Stimulated activated CD8-positive, alpha-beta memory T cell treated with anti-CD3 and anti-CD28 coated beads, Interleukin-15, amount 100 ng/mL, for 1 hour (primary cell): ENCODE measurements at regions not wholly inside any gene's neighbourhood (a gene's known extent, or its start where the extent isn't known, plus 50 kb on each side); places are given as distances from the start of the nearest gene placed in this dataset.
"Not testable (repeated sequence)": the region's sequence is repeated elsewhere in the genome, so short reads cannot be mapped to it uniquely, and the experiment has no call there.

Experiments
- DNase-seq: peaks from one replicate; pipeline ENCODE4 v3.0.0-alpha.2; 2020; ENCODE audit warnings: low read depth

DNA sequence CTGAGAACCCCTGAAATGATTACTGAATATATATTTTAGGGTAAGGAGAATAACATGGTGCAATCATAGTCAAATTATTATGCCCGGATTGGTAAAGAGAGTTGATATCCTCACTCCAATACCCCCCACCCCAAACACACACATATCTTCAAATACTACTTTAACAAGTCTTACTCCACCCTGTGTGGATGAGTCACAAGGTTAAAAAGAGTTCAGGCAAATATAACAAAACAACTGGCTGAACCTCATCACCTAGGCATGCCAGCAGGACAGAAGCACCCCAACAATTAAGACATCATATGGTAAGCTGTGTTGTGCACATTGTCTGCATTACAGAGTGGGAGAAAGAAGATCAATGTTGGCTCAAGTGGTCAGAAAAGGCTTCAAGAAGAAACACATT lies 857.4 kb downstream of the TDRD15 start:
- no peak for DNase-seq

DNA sequence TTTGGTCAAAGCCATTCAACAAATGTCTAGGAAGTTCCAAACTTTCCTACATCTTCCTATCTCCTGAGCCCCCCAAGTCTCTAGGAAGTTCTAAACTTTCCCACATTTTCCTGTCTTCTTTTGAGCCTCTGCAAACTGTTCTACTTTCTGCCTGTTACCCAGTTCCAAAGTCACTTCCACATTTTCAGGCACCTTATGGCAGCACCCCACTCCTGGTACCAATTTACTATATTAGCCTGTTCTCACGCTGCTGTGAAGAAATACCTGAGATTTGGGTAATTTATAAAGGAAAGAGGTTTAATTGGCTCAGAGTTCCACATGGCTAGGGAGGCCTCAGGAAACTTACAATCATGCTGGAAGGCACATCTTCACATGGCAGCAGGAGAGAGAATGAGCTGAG lies 869.2 kb downstream of the TDRD15 start:
- DNase-seq, result no peak

GRCh38 chr2:21996339-21996738 lies 872.6 kb downstream of the TDRD15 start:
- DNase-seq, result no peak

GRCh38 chr2:21999522-21999921 lies 875.8 kb downstream of the TDRD15 start:
- DNase-seq, result no peak

DNA sequence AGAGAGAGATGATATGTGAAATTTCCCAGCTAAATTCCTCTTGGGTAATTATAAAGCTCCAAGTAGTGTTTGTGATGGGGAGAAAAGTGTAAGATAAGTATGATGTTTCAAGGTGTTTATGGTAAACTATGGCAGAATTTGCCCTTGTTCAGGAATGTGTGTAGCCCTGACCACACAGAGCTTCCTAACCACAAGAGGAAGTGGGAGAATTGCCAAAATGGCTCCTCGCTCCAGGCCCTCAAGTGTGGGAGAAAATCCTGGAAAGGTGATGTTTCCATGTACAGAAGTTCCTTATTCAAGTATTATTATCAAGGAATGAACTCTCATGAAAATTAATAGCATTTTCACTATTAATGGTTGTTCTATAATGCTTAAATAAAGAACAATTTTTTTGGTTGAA lies 878.3 kb downstream of the TDRD15 start:
- DNase-seq, result no peak

DNA sequence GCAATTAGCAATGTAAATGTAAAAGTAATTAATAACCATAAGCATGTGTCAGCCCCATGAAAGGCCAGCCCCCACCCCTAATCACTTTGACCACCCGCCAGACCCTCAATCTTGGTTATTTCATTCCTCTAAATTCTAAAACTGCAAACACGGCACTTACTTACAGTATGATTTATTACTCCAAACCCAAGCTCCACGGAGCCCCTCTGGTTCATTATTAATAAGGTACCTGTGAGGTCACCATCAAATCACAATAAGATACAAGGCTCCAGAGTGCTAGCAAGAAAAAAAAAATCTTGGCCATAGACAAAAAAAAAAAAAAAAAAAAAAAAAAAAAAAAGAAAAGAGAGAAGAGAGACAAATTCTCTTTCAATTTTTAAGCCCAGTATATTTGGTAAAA lies 879.5 kb downstream of the TDRD15 start:
- DNase-seq, result no peak

DNA sequence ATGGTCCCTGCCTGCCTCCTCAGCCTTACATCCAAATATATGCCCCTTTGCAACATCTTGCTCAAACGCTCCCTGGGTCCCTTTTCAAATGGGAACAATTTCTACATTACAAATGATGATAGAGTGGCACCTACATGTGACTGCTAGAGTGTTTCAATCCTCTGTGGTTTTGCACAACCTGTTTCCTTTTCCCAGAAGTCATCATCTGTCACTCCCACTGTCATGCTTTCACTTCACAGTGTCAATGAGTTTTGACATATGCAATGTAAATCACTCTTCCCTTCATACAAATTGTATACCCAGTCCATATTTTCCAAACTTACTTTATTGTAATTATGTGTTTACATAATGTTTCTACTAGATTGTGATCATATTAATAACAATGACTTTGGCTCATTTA lies 887.3 kb downstream of the TDRD15 start:
- no peak for DNase-seq

DNA sequence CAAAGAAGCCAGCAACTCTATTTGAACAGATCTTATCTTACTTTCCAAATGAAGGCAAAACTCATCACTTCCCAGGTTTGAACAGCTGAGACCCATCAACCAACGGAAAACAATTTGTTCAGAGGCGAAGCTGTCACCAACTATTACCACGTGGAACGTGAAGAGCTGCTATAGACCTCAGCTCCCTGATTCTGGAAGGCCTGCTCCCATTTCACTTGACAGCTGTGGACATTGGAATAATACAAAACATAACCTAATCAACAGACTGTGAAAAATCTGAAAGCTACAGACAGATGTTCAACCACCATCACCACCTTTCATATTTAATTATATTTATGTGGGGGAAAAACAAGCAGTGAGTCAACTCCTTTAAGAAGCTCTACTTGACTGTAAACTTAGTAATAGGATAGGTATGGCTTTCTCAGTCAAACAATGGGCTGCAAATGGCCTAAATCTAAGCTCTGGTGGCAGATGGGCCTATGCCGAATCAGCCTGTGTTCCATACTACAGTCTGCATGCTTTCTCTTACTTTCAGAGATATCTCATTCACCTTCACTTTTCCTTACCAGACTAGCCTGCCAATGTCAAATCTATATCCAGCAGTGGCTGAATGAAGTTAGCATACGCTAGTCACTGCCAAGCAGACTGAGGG lies 896.4 kb downstream of the TDRD15 start:
- DNase-seq, result no peak

DNA sequence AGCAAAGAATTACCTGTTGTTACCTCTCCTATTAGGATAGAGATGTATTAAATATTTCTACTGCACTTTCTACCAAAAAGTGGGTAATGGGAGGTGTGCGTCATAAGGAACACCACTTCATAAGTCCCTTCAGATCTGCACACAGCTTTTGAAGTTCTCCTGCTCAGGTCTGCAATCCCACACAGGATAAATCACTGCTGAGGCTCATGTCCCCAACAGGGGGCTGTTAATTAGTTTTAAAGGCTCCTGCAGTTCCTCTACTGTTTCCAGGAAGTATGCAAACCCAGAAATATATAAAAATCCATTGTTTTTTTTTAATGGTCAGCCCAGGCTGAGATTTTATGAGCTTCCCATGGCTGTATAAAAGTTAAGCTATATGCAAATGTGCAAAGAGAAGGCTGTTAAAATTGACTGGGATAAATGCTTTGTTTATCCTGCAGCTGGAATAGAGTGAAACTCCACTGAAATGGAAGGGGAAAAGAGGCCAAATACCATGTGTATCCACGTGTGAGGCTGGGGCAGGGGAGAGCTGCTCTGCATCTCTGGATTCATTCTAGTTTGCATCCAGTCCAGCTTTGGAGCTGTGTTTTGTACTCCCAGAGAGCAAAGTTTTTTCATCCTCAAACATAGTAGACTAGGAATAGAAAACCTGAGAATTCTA lies 903.7 kb downstream of the TDRD15 start:
- no peak for DNase-seq

- DNase-seq, result no peak
Observed at GRCh38 chr2:22035361-22035830, 911.6 kb downstream of the TDRD15 start.

- DNase-seq, result no peak
Observed at GRCh38 chr2:22037274-22037673, 913.5 kb downstream of the TDRD15 start.

GRCh38 chr2:22043784-22044183 lies 920.0 kb downstream of the TDRD15 start:
- DNase-seq, result no peak

GRCh38 chr2:22055784-22056620 lies 932.2 kb downstream of the TDRD15 start:
- DNase-seq, result no peak

DNA sequence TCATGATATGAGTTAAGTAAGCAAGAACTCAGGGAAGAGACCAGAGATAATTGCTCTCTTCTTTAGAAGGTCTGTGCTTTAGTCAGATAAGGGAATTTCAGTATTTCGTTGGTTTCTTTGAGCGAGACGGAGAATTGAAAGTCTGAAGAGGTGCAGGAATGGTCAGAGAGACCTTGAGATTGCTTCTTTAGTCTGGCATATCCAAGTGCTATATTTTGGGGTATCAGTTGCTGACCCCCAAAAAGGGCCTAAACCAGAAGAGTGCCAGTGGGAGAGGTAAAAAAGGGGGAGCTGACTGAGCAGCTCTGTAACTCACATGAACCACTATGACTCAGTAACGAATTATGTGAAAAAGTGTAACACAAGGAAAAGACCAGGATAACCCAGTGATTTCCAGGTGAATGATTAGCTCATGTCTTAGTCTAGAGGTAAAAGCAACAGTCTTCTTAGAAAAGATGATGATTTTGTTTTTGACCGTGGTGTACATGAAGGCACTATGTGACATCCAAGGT lies 932.9 kb downstream of the TDRD15 start:
- no peak for DNase-seq

DNA sequence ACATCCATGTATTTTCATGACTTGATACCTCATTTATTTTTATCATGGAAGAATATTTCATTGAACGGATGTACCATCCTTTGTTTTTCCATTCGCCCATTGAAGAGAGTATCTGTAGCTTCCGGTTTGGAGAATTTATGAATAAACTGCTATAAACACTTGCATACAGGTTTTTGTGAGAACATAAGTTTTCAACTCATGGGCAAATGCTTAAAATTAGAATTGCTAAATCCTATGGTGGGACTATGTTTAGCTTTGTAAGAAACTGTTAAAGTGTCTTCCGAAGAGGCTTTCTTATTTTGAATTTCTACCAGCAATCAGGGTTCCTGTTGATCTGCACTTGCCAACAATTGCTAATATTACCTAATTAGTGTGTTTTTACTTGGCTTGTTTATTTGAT lies 938.9 kb downstream of the TDRD15 start:
- no peak for DNase-seq

DNA sequence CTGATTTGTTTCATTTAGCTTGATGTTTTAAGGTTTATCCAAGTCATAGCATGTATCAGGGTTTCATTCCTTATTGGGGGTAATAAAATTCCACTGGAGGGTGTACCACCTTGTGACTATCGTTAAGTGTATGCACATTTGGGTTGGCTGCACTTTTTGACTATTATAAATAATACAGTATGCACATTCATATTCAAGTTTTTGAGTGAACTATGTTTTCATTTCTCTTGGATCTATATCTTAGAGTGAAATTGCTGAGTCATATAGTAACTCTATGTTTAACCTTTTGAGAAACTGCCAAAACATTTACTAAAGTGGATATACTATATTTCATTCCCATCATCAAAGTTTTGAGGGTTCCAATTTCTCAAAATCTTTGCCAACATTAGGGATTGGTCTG lies 952.7 kb downstream of the TDRD15 start:
- DNase-seq, result no peak

- DNase-seq, result no peak
Observed at GRCh38 chr2:22078701-22079100, 954.9 kb downstream of the TDRD15 start.

DNA sequence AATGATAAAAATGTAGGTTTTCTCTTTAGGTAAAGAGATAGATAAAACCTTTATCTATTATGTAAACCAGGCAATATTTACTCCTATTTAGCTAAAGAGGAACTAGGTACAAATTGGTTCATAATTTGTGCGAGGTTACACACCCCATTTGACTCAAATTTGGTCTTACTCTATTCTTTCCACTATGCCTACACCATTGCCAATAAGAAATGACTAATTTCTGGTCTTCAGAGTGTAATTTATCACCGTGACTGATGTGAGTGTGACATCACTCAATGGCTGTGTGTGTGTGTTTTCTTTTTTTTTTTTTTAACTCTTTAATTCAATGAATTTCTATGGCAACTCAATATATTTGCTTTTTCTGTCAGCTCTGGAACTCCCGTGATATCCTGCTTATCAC lies 955.8 kb downstream of the TDRD15 start:
- no peak for DNase-seq

DNA sequence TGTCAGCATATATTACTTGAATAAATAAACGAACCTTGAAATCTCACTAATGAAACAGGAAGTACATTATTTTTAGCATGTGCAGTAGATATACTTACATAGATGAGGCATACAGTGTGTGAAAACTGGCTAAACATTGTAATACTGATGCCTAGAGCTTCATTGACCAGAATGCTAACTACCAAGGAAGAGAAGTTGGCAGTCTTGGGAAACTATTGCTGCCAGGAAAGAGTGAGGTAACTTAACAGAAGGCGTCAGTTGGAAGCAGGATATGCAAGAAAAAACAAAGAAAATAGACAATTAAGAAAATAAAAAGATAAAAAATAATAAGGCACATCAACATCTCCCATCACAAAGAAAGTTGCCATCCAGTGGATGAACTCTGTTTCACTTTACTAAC lies 963.0 kb downstream of the TDRD15 start:
- DNase-seq, result no peak

GRCh38 chr2:22103617-22104016 lies 979.8 kb downstream of the TDRD15 start:
- DNase-seq, result not testable (repeated sequence)

DNA sequence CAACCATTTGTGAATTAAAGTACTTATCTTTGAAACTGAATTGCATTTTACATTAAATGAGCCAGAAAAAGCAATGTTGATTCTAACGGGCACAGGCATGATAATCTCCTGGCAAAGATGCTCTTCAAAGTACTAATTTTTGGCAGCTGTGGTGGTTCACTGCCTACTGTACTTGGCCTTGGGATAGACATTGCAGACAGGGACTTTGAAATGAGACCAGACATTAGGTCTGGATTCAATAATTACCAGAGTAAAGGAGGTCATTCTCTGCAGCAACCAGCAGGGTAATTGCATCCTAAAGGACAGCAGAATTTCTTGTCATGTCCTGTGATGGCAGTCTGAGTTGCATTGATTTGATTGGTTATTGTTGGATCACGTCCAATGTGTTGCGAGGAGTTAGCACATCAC lies 986.5 kb downstream of the TDRD15 start:
- no peak for DNase-seq

DNA sequence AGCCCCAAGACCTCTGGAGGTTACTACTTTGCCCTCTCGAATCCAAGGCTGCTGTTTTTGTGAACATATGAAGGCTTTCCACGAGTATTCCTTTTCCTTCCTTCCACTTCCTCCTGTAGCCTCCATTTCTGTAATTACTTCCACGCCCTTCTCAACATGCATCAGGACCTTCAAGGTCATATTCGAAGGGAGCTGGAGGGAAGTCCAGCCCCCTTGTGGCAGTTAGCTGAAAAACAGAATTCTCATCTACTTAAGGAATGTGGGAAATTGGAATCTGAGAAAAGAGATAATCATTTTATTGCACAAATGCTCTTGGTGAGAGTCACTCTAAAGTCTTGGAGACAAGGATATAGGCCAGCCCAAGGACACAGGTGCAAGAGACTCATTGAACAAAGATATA lies 1000.2 kb downstream of the TDRD15 start:
- no peak for DNase-seq

- no peak for DNase-seq
Observed at GRCh38 chr2:22126106-22126505, 1002.3 kb downstream of the TDRD15 start.
